ENCODE measurements at regions not wholly inside any gene's neighbourhood (a gene's known extent, or its start where the extent isn't known, plus 50 kb on each side); places are given as distances from the start of the nearest gene placed in this dataset.

DNA sequence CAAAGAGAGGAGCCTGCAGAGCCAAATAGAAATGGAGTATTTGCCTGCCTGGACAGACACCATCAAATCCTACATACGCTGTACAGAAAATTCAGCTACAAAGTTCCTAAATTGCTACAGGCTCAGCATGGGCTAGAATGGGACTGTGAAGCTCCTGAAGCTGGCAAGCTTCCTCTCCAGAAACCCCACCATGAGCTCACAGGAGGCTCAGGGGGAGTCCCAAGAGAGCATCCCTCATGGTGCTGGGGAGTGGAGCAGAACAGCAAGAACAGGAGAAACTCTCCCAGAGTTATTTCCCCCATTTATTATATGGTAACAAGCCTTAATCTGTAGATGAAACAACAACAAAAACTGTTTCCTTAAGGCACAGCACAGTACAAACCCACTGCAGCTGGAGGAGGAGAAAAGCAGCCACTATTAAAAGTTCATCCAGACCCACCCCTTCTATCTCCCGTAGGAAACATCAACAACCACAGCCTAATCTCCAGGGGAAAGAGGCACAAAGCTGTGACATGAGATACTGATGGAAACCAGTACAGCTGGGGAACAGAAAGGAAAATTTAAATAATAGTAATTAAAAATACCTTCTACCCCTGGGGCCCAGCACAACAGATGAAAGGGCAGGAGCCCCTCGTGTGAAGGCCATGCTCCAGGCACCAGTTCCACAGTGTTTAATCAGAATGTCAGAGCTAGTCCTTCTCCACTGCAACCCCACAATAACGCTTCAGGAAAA is 548.5 kb downstream of the MTRR start:
- intact Hi-C loops (cut with DNase I): no loop called here
- no peak for DNase-seq (ENCODE audit: low spot score)

DNA sequence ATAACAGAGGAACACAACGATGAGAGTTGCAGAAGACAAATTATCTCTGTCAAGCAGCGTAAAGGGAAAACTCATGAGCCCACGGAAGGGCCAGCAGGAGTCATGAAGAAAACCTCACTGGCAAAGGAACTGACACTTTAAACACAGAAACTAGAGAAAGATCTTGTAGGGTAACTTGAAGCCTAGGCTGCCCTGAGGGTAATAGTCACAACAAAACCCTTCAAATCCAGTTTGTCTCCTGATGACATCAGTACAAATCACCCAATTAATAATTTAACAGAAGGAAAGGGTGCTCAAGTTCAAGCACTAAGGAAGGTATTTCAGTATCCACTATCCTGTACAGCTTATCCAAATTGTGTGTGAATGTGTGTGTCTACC is 549.1 kb downstream of the MTRR start:
- intact Hi-C loops (cut with DNase I): no loop called here
- DNase-seq (ENCODE audit: low spot score): no peak

DNA sequence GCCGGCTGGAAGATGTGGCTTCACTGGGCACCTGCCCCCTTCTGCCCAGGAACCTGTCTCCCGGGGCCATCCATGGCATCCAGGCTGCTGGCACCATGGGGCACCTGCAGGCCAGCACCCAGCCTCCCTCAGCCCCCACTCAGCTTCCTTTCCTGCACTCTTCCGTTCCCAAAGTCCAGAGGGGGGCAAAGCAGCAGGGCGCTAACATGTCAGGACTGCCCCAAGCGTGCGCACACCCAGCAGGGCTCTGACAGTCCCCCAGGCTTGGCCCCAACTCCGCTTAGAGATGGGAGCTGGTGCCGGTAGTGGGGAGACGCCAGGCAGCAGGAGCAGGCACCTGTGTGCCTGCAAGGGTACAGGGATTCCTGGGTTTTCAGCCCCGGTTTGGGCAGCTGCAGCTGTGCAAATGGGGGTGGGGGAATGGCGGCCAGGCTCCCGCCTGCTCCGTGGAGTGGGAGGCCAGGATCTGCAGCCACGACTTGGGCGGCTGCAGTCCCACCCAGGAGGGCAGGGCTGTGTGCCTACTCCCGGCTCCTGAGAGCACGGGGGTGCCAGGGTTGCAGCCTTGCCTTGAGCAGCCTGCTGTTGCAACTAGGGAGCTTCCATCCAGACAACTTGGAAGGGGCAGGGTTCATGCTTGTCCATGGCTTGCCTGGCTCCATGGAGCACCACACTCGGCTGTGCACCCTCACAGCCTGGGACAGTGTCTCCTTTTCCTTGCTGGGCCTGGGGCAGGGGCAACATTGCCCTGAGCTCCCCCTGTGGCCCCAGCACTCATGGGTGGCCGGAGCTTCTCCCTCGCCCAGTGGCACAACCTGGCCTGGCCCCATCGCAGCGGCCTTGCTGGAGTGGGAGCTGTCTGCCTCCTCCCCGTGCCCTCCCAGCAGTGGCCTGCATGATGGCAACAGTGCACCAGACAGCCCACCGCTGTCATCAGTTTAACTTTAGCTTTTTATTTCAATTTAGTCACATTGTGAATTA is 561.1 kb downstream of the MTRR start:
- intact Hi-C loops (cut with DNase I): no loop called here
- DNase-seq (ENCODE audit: low spot score): no peak

DNA sequence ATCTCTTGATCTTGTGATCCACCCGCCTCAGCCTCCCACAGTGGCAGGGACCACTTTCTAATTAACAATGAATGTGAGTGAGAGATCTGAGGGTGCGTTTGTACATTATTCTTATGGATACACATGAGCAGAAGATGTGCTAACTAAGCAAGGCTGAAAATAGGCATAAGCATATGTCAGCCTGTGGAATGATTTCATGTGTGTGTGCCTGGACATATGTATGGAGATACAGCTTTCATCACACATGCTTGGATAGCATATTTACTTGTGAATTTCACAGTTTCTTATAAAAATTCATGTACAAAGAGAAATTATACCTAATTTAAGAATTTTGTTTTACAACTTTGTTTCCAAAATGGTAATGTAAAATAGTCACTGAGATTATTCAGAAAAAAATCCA is 565.6 kb downstream of the MTRR start:
- intact Hi-C loops (cut with DNase I): no loop called here
- no peak for DNase-seq (ENCODE audit: low spot score)

DNA sequence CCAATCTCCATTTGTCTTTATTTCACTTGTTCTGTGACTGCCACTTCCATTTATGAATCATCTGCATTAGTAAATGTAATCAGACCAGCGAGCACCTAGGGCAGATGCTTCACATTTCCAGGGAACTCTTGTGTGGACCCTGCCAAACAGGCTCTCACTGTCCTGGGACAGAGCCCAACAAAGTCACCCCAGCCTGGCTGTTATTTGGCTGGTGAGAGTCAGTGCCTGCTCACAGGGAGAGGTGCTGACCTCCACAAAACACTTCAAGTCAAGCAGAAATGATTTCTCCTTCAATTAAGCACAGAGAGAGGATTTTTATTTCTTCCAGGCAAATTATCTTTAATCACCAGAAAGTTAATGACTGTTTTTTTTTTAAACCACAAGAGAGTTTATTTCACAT is 568.0 kb downstream of the MTRR start:
- intact Hi-C loops (cut with DNase I): no loop called here
- DNase-seq (ENCODE audit: low spot score): no peak

DNA sequence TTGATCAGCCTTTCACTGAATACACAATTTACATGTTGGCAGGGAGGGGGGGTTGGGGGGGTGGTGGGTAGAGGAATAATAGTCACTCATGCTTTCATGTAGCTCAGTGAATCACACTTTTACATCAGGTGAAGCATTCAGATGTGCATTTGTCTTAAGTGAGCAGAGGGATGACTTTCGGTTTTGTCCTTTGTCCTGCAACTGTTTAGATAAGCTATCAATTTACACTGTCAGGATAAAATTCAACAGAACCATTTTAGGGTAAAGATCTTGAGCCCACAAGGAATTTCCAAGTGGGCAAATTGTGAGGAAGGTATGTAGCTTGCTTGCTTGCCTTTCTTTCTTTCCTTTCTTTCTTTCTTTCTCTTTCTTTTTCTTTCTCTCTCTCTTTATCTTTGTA is 576.2 kb downstream of the MTRR start:
- intact Hi-C loops (cut with DNase I): no loop called here
- no peak for DNase-seq (ENCODE audit: low spot score)

DNA sequence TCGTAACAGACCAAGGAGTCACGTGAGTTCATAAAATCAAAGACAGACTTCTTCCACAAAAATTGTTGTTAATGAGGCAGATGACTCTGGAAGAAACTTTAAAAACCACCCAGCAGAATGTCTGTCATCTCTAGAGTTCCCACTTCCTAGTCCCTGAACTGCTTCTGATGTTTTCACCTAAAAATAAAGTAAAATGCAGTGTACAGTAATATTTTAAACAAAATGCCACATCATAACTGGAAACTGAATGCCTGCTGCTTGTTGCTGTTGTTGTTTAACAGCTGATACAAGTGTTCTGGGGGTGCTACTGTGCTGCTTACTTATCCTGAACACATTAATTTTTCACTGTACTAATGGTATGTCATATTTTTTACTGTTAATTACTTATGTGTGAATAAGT is 577.2 kb downstream of the MTRR start:
- intact Hi-C loops (cut with DNase I): no loop called here

DNA sequence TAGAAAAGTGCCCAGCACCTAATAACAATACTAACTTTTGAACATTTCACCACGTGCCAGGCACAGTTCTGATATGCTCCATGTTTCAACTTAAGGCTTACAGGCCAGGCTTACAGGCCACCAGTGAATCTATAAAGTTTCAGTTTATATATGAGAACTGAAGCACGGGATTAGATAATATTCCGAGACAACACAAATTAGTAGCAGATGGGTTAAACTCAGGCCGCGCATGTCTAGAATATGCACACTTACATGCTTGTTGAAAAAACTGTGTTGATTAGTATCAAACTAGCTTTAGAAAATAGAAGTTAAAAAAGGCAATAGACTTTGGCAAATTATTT is 587.9 kb downstream of the MTRR start:
- no peak for DNase-seq (ENCODE audit: low spot score)
- intact Hi-C loops (cut with DNase I): no loop called here

More for the DNA sequence above, 577.2 kb downstream of the MTRR start:
- DNase-seq (ENCODE audit: low spot score): no peak

DNA sequence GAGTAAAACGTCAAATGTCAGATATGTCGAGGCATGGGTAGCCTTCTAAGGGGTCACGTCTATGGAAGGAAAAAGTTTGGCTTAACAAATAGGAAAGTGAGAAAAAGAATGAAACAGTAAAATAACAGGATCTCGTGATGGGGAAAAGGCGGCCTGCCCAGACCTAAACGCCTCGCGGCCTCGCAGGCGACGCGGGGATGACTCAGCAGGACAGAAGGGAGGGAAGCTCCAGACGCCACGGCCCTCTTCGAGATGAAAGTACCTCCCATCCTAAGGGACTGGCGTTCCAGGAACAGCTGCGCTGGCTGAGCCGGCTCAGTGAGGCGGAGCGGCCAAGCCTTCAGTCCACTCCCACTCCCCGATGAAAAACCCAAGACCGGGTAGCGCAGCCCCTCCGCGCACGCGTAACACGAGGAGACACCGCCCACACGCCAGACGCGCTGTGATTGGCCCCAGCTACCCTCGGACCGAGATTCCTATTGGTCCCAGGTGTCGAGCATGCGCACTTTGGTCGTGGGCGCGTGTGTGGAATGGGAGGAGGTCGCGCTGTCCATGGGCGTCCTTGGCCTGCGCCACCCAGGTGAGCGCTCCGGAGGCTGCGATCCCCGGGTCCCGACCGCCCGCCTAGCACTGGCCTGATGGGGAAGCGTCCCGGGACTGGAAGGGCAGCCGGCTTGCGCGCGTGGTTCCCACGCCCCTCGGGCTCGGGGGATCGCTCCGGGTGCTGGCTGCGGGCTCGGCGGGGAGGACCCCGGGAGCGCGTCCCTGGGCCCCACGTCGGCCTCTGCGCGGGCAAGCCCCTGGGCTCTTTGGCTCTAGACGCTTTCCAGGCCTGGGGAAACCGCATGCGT is 588.5 kb downstream of the MTRR start:
- intact Hi-C loops (cut with DNase I): no loop called here

DNA sequence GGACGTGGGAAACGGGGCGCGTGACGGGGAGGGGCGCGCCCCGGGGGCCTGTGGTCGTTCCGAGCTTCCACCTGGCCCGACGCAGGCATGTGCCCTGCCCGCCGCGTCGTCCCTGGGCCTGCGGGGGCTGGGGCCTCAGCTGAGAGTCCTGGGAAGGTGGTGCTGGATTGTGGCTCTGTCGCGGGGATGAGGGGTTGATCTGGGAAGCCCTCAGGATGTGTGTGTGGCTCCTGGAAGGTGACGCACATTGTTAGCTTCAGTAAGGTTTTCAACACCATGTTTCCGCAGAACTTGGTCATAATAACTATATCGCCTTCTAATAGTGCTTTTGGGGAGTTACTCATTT is 589.1 kb downstream of the MTRR start:
- no peak for DNase-seq (ENCODE audit: low spot score)
- intact Hi-C loops (cut with DNase I): no loop called here

More for the DNA sequence above, 588.5 kb downstream of the MTRR start:
- DNase-seq (ENCODE audit: low spot score): peak; percentile 96

DNA sequence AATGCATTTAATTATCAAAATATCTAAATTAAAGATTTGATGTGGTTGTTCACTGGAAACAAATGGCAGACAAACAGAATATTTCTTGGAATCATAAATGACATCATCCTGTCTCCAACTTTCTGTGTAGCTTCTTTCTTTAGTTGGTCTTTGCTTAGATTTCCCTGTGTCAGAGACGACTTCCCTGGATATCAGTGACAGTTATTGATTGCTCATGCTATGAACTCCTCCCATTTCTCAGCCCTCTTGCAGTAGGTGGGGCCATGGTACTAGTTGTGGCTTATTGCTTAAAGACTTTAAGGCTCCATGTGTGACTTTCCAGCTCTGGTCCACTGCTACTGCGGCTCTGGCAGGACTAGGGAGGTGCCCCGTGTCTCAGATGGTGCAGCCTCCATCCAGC is 592.6 kb downstream of the MTRR start:
- intact Hi-C loops (cut with DNase I): no loop called here
- no peak for DNase-seq (ENCODE audit: low spot score)

DNA sequence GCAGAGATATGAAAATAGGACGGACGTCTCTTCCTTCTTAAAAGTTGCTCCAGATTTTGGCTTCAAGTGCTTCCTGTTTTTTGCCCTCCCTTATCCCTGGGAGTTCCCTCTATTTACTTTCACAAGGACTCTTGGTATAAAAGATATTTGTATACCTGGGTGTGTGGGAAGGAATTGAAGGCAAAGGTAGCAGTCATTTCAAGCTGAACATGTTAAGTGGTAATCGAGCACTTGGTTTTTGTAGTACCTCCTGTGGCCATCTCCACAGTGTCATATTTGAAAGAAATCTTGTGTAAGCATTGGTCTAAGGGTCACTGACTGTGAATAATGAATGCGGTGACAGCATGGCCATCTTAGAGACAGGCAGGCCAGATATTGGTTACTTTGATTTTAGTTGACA is 593.6 kb downstream of the MTRR start:
- no peak for DNase-seq (ENCODE audit: low spot score)
- intact Hi-C loops (cut with DNase I): no loop called here

DNA sequence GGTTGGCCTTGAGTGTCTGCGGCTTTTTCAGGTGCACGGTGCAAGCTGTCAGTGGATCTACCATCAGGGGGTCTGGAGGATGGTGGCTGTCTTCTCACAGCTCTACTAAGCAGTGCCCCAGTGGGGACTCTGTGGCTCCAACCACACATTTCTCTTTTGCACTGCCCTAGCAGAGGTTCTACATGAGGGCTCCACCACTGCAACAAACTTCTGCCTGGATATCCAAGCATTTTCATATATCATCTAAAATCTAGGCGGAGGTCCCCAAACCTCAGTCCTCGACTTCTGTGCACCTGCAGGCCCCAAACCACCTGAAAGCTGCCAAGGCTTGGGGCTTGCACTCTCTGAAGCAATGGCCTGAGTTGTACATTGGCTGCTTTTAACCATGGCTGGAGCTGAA is 601.5 kb downstream of the MTRR start:
- intact Hi-C loops (cut with DNase I): no loop called here
- DNase-seq (ENCODE audit: low spot score): no peak

DNA sequence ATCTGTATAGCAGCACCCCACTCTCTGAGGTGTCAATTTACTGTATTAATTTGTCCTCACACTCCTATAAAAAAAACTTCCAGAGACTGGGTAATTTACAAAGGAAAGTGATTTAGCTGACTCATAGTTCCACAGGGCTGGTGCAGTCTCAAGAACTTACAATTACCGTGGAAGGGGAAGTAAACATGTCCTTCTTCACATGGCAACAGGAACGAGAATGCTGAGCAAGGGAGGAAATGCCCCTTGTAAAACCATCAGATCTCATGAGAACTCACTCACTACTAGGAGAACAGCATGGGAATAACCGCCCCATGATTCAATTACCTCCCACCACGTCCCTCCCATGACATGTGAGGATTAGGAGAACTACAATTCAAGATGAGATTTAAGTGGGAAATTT is 602.6 kb downstream of the MTRR start:
- intact Hi-C loops (cut with DNase I): no loop called here
- DNase-seq (ENCODE audit: low spot score): no peak

DNA sequence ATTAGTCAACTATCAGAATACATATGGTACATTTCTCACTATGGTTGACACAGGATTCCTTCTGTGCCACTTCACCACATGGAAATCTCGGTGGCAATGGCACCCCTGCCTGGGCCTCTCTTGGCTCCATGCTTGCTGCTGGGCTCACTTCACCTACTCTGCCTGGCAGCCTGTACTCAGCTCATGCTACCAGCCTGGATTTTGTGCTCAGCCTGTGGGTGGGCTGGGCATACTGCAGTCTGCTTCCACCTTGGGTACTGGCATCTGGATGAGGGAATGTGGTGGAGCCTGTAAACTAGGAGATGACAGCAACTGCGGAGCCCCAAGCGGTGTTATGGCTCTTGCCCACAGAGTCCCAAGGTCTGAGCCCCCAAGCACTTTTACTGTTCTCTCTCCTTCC is 604.1 kb downstream of the MTRR start:
- intact Hi-C loops (cut with DNase I): no loop called here
- no peak for DNase-seq (ENCODE audit: low spot score)

DNA sequence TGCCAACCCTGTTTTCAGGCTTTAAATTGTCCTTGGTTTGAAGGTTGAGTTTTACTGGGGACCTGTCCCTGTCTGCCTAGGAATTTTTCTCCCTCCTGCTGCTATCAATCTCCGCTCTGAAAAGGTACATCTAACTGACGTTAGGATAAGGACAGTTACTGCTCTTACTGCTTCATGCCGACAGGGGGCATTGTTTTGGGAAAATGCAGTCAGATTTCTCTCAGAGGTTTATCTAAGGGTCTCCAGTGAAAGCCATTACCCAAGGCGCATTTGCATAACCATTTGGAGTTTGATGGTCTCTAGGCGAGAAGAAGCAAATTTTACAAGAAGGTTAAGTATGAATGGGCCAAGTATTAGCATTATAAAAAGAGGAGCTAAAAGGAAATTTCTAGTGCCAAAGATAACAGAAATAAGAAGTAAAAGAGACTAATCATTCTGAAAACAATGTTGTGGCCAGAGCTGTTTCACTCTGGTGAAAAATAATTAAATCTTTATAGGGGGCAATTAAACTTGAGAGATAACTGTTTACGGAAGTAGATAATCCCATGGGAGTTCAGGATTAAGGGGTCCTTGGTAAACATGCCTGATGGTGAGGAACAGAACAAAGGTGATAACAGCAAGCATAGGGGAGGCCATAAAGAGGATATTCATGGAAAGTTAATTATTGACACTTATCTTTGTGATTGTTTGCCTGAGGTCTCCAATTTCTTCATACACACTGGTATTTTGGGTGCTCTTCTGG is 605.0 kb downstream of the MTRR start:
- DNase-seq (ENCODE audit: low spot score): no peak
- intact Hi-C loops (cut with DNase I): no loop called here

DNA sequence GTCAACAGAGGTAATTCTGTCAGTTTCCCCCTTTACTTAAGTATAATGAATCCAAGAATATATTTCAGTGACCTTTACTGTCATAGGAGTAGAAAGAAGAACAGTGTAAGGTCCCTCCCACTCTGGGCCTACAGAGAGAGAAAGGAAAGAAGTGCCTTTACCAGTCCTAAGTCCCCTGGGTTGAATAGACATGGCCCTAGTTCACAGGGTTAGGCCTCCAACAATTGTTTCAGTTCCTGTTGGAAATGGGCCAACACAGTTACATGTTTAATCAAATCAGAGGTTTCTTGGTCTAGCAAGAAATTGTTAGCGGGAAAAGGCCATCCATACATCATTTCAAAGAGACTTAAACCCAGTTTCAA is 605.6 kb downstream of the MTRR start:
- intact Hi-C loops (cut with DNase I): no loop called here
- DNase-seq (ENCODE audit: low spot score): no peak

DNA sequence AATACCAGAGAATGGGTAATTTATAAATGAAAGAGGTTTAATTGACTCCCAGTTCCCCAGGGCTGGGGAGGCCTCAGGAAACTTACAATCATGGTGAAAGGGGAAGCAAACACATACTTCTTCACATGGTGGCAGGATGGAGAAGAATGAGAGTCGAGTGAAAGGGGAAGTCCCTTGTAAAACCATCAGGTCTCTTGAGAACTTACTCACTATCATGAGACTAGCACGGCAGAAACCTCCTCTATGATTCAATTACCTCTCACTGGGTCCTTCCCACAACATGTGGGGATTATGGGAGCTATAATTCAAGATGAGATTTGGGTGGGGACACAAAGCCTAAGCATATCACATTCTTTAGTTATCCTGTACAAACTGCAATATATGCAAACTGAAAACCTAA is 609.4 kb downstream of the MTRR start:
- intact Hi-C loops (cut with DNase I): no loop called here
- DNase-seq (ENCODE audit: low spot score): no peak

DNA sequence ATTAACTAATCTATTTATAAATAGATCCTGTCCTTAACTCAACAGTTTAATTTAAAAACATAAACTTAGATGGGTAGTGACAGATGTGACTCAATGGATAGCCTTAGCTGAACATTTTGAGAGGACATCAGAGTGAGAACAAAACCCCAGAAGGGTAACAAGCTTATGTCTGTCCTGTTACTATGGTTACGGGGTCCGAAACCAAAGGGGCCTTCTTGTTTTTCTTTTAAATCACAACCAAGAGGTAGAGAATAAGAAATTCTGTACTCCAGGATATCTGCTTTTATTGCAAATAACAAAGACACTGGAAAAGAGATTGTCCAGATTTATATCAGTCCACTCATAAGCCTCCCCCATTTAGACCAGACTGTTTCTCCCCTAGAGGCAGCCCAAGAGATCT is 612.1 kb downstream of the MTRR start:
- no peak for DNase-seq (ENCODE audit: low spot score)
- intact Hi-C loops (cut with DNase I): no loop called here

DNA sequence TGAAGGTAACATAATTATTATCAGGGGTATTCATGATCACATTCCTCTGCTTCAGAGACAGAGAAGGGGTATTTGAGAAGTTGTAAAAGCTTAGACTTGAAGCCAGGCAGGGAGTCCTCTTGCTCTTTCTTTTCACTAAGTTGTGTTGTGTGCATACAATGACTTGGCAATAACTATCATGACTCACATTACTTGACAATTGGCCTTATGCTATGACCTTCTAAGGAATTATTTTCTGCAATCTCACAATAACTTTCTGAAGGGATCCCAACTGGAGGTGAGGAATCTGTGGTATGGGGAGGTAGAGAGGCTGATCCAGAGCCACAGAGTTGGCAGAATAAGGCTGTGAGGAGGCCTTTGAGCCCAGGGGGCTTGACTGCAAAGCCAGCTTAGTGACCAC is 622.3 kb downstream of the MTRR start:
- intact Hi-C loops (cut with DNase I): no loop called here
- DNase-seq (ENCODE audit: low spot score): no peak
